Activated CD8-positive, alpha-beta T cell treated with anti-CD3 and anti-CD28 coated beads for 36 hours (primary cell): ENCODE measurements at regions not wholly inside any gene's neighbourhood (a gene's known extent, or its start where the extent isn't known, plus 50 kb on each side); places are given as distances from the start of the nearest gene placed in this dataset.

Experiments used
- ATAC-seq: fragments of 200-7000 bp; cut with Tn5 transposase; one replicate; pipeline ENCODE4 v1.10.0; 2021; ENCODE audit warnings: mild to moderate bottlenecking, moderate library complexity
- CTCF ChIA-PET: fragments of 350-600 bp; sonication (Branson Sonifier 250); formaldehyde crosslinking; loops from one replicate; lab custom pipeline; 2021; ENCODE audit warnings: antibody characterized with exemption; lab: Charles Lee
- POLR2A ChIA-PET: fragments of 350-600 bp; sonication (Branson Sonifier 250); formaldehyde crosslinking; loops from one replicate; lab custom pipeline; 2021; ENCODE audit warnings: antibody characterized with exemption; lab: Charles Lee
- DNase-seq: peaks from one replicate; pipeline ENCODE4 v3.0.0-alpha.2; 2020
- H3K27ac Mint-ChIP-seq: one replicate; pipeline ENCODE4 v1.8.0; 2021; ENCODE audit warnings: mild to moderate bottlenecking, mixed read lengths
- H3K27me3 Mint-ChIP-seq: one replicate; pipeline ENCODE4 v1.8.0; 2021; ENCODE audit warnings: mixed read lengths
- H3K36me3 Mint-ChIP-seq: one replicate; pipeline ENCODE4 v1.8.0; 2021; ENCODE audit warnings: low read depth, mixed read lengths
- H3K4me1 Mint-ChIP-seq: one replicate; pipeline ENCODE4 v1.8.0; 2021; ENCODE audit warnings: low read depth, mixed read lengths
- H3K4me3 Mint-ChIP-seq: one replicate; pipeline ENCODE4 v1.8.0; 2021; ENCODE audit warnings: mild to moderate bottlenecking, moderate library complexity, mixed read lengths
- H3K9me3 Mint-ChIP-seq: one replicate; pipeline ENCODE4 v1.8.0; 2021; ENCODE audit warnings: mixed read lengths
- CTCF ChIP-seq: fragments of 200-600 bp; IDR thresholded peaks from one replicate; pipeline ENCODE4 v1.8.0; 2022; ENCODE audit warnings: antibody characterized with exemption, mild to moderate bottlenecking
- intact Hi-C: fragments of 100-400 bp; cut with micrococcal nuclease; formaldehyde crosslinking; loops from one replicate; pipeline ENCODE4 v1.10.0; 2022

- Mint-ChIP-seq H3K4me1 (no peaks in the 10 kb centered on the region), H3K4me3 (no peak overlapping the region), H3K27ac (no peak overlapping the region), H3K27me3 (no peaks in the 10 kb centered on the region), H3K9me3 (peaks cover 6% of the 10 kb centered on the region), H3K36me3 (no peaks in the 10 kb centered on the region)
- DNase-seq (no peak), ATAC-seq (no peak)
- TF ChIP-seq CTCF = no peak
- CTCF ChIA-PET = no interaction called here
- POLR2A ChIA-PET = no interaction called here
- intact Hi-C loops = no loop called here
Measured at GRCh38 chr7:51619880-51620279, 303.3 kb upstream of the COBL start.

- intact Hi-C loops = no loop called here
- CTCF ChIA-PET = no interaction called here
Measured at GRCh38 chr7:51617686-51618085, 301.1 kb upstream of the COBL start.

GRCh38 chr7:51613911-51614357, 297.3 kb upstream of the COBL start:
- CTCF ChIA-PET = no interaction called here

More at GRCh38 chr7:51617686-51618085, 301.1 kb upstream of the COBL start:
- Mint-ChIP-seq H3K9me3 (no peaks in the 10 kb centered on the region), H3K4me1 (no peaks in the 10 kb centered on the region), H3K27ac (no peak overlapping the region), H3K4me3 (no peak overlapping the region), H3K36me3 (no peaks in the 10 kb centered on the region), H3K27me3 (no peaks in the 10 kb centered on the region)
- POLR2A ChIA-PET = no interaction called here
- ATAC-seq (no peak), DNase-seq (no peak)
- TF ChIP-seq CTCF = no peak

GRCh38 chr7:51611937-51612336, 295.3 kb upstream of the COBL start:
- H3K9me3 Mint-ChIP-seq = no peaks in the 10 kb centered on the region
- ChIA-PET CTCF (no interaction called here), POLR2A (no interaction called here)
- no peak overlapping the region for H3K4me3 Mint-ChIP-seq
- intact Hi-C loops = no loop called here
- no peaks in the 10 kb centered on the region for H3K36me3 Mint-ChIP-seq
- no peaks in the 10 kb centered on the region for H3K4me1 Mint-ChIP-seq
- no peak overlapping the region for H3K27ac Mint-ChIP-seq
- DNase-seq (no peak), ATAC-seq (no peak)
- H3K27me3 Mint-ChIP-seq = no peaks in the 10 kb centered on the region
- TF ChIP-seq CTCF = no peak

More at GRCh38 chr7:51613911-51614357, 297.3 kb upstream of the COBL start:
- Mint-ChIP-seq H3K9me3 (no peaks in the 10 kb centered on the region), H3K36me3 (no peaks in the 10 kb centered on the region), H3K27ac (no peak overlapping the region), H3K4me3 (no peak overlapping the region), H3K27me3 (no peaks in the 10 kb centered on the region), H3K4me1 (no peaks in the 10 kb centered on the region)
- POLR2A ChIA-PET = no interaction called here
- no peak for TF ChIP-seq CTCF
- DNase-seq (no peak), ATAC-seq (no peak)
- intact Hi-C loops = no loop called here

- CTCF ChIA-PET = no interaction called here
- H3K27me3 Mint-ChIP-seq = no peaks in the 10 kb centered on the region
Measured at GRCh38 chr7:51607447-51607846, 290.8 kb upstream of the COBL start.

More at GRCh38 chr7:51607447-51607846, 290.8 kb upstream of the COBL start:
- H3K27ac Mint-ChIP-seq = no peak overlapping the region
- no peak for ATAC-seq
- TF ChIP-seq CTCF = no peak
- H3K4me3 Mint-ChIP-seq = no peak overlapping the region
- DNase-seq = no peak
- peaks cover 2% of the 10 kb centered on the region for H3K9me3 Mint-ChIP-seq
- no peaks in the 10 kb centered on the region for H3K4me1 Mint-ChIP-seq
- no peaks in the 10 kb centered on the region for H3K36me3 Mint-ChIP-seq
- POLR2A ChIA-PET = no interaction called here
- intact Hi-C loops = no loop called here
